ENCODE measurements at regions not wholly inside any gene's neighbourhood (a gene's known extent, or its start where the extent isn't known, plus 50 kb on each side); places are given as distances from the start of the nearest gene placed in this dataset.
"Not testable (repeated sequence)": the region's sequence is repeated elsewhere in the genome, so short reads cannot be mapped to it uniquely, and the experiment has no call there.

GRCh38 chr4:33715841-33716395 is 2528.4 kb downstream of the ARAP2 start:
- no peak for ATAC-seq
- Mint-ChIP-seq H3K4me3 (no peak overlapping the region), H3K27me3 (no peaks in the 10 kb centered on the region), H3K36me3 (ENCODE audit: low read depth) (peaks cover 2% of the 10 kb centered on the region), H3K27ac (no peak overlapping the region), H3K4me1 (no peaks in the 10 kb centered on the region)
- no peak for DNase-seq
- H3K9me3 ChIP-seq (ENCODE audit: control insufficient read depth, low read length, poor library complexity, severe bottlenecking): no peaks in the 10 kb centered on the region

GRCh38 chr4:33722254-33722653 is 2522.1 kb downstream of the ARAP2 start:
- Mint-ChIP-seq H3K27me3 (no peaks in the 10 kb centered on the region), H3K27ac (no peak overlapping the region), H3K4me1 (no peaks in the 10 kb centered on the region), H3K36me3 (ENCODE audit: low read depth) (peaks cover 2% of the 10 kb centered on the region), H3K4me3 (no peak overlapping the region)
- H3K9me3 ChIP-seq (ENCODE audit: control insufficient read depth, low read length, poor library complexity, severe bottlenecking): peaks cover 2% of the 10 kb centered on the region
- ATAC-seq (no peak), DNase-seq (no peak)

- Mint-ChIP-seq H3K27me3 (no peaks in the 10 kb centered on the region), H3K36me3 (ENCODE audit: low read depth) (no peaks in the 10 kb centered on the region), H3K4me1 (no peaks in the 10 kb centered on the region), H3K4me3 (no peak overlapping the region), H3K27ac (no peak overlapping the region)
- H3K9me3 ChIP-seq (ENCODE audit: control insufficient read depth, low read length, poor library complexity, severe bottlenecking): peaks cover 2% of the 10 kb centered on the region
- ATAC-seq (no peak), DNase-seq (no peak)
Measured at GRCh38 chr4:33722800-33723516, 2521.4 kb downstream of the ARAP2 start.

- ATAC-seq (no peak), DNase-seq (no peak)
- Mint-ChIP-seq H3K27me3 (no peaks in the 10 kb centered on the region), H3K36me3 (ENCODE audit: low read depth) (no peaks in the 10 kb centered on the region), H3K4me1 (no peaks in the 10 kb centered on the region), H3K4me3 (no peak overlapping the region), H3K27ac (no peak overlapping the region)
- H3K9me3 ChIP-seq (ENCODE audit: control insufficient read depth, low read length, poor library complexity, severe bottlenecking): peaks cover 2% of the 10 kb centered on the region
Measured at GRCh38 chr4:33724685-33725084, 2519.6 kb downstream of the ARAP2 start.

- no peaks in the 10 kb centered on the region for H3K36me3 Mint-ChIP-seq (ENCODE audit: low read depth)
- H3K27ac Mint-ChIP-seq: no peak overlapping the region
- H3K9me3 ChIP-seq (ENCODE audit: control insufficient read depth, low read length, poor library complexity, severe bottlenecking): peaks cover 2% of the 10 kb centered on the region
- ATAC-seq: no peak
- no peaks in the 10 kb centered on the region for H3K27me3 Mint-ChIP-seq
- no peak overlapping the region for H3K4me3 Mint-ChIP-seq
- no peak for DNase-seq
- H3K4me1 Mint-ChIP-seq: no peaks in the 10 kb centered on the region
Measured at GRCh38 chr4:33725861-33726260, 2518.5 kb downstream of the ARAP2 start.

GRCh38 chr4:33737726-33738125 is 2506.6 kb downstream of the ARAP2 start:
- Mint-ChIP-seq H3K27me3 (no peaks in the 10 kb centered on the region), H3K4me1 (no peaks in the 10 kb centered on the region), H3K36me3 (ENCODE audit: low read depth) (no peaks in the 10 kb centered on the region), H3K4me3 (no peak overlapping the region), H3K27ac (no peak overlapping the region)
- no peak for DNase-seq
- H3K9me3 ChIP-seq (ENCODE audit: control insufficient read depth, low read length, poor library complexity, severe bottlenecking): no peaks in the 10 kb centered on the region
- no peak for ATAC-seq

GRCh38 chr4:33739884-33740632 is 2504.3 kb downstream of the ARAP2 start:
- ATAC-seq: no peak
- H3K4me3 Mint-ChIP-seq: no peak overlapping the region
- DNase-seq: no peak

GRCh38 chr4:33740871-33741270 is 2503.4 kb downstream of the ARAP2 start:
- H3K4me1 Mint-ChIP-seq: not testable (repeated sequence)

More at GRCh38 chr4:33739884-33740632, 2504.3 kb downstream of the ARAP2 start:
- Mint-ChIP-seq H3K36me3 (ENCODE audit: low read depth) (no peaks in the 10 kb centered on the region), H3K27me3 (no peaks in the 10 kb centered on the region), H3K27ac (no peak overlapping the region), H3K4me1 (no peaks in the 10 kb centered on the region)
- no peaks in the 10 kb centered on the region for H3K9me3 ChIP-seq (ENCODE audit: control insufficient read depth, low read length, poor library complexity, severe bottlenecking)

GRCh38 chr4:33746979-33747378 is 2497.3 kb downstream of the ARAP2 start:
- H3K4me3 Mint-ChIP-seq: no peak overlapping the region
- H3K27ac Mint-ChIP-seq: no peak overlapping the region
- no peaks in the 10 kb centered on the region for H3K9me3 ChIP-seq (ENCODE audit: control insufficient read depth, low read length, poor library complexity, severe bottlenecking)
- no peaks in the 10 kb centered on the region for H3K4me1 Mint-ChIP-seq
- DNase-seq: no peak
- no peak for ATAC-seq
- no peaks in the 10 kb centered on the region for H3K27me3 Mint-ChIP-seq
- no peaks in the 10 kb centered on the region for H3K36me3 Mint-ChIP-seq (ENCODE audit: low read depth)

More at GRCh38 chr4:33740871-33741270, 2503.4 kb downstream of the ARAP2 start:
- ATAC-seq; H3K27me3 Mint-ChIP-seq; H3K9me3 ChIP-seq (ENCODE audit: control insufficient read depth, low read length, poor library complexity, severe bottlenecking); H3K36me3 Mint-ChIP-seq (ENCODE audit: low read depth); H3K27ac Mint-ChIP-seq; DNase-seq; H3K4me3 Mint-ChIP-seq: not testable (repeated sequence)

- Mint-ChIP-seq H3K4me1 (no peaks in the 10 kb centered on the region), H3K4me3 (no peak overlapping the region), H3K27me3 (no peaks in the 10 kb centered on the region), H3K27ac (no peak overlapping the region), H3K36me3 (ENCODE audit: low read depth) (no peaks in the 10 kb centered on the region)
- no peak for ATAC-seq
- no peak for DNase-seq
- H3K9me3 ChIP-seq (ENCODE audit: control insufficient read depth, low read length, poor library complexity, severe bottlenecking): no peaks in the 10 kb centered on the region
Measured at GRCh38 chr4:33751050-33751449, 2493.3 kb downstream of the ARAP2 start.

- Mint-ChIP-seq H3K27ac (no peak overlapping the region), H3K4me1 (no peaks in the 10 kb centered on the region), H3K4me3 (no peak overlapping the region), H3K36me3 (ENCODE audit: low read depth) (no peaks in the 10 kb centered on the region), H3K27me3 (no peaks in the 10 kb centered on the region)
- DNase-seq (no peak), ATAC-seq (no peak)
- H3K9me3 ChIP-seq (ENCODE audit: control insufficient read depth, low read length, poor library complexity, severe bottlenecking): no peaks in the 10 kb centered on the region
Measured at GRCh38 chr4:33772582-33772981, 2471.7 kb downstream of the ARAP2 start.

- Mint-ChIP-seq H3K27me3 (no peaks in the 10 kb centered on the region), H3K4me3 (no peak overlapping the region), H3K27ac (no peak overlapping the region), H3K36me3 (ENCODE audit: low read depth) (no peaks in the 10 kb centered on the region), H3K4me1 (no peaks in the 10 kb centered on the region)
- ATAC-seq (no peak), DNase-seq (no peak)
- no peaks in the 10 kb centered on the region for H3K9me3 ChIP-seq (ENCODE audit: control insufficient read depth, low read length, poor library complexity, severe bottlenecking)
Measured at GRCh38 chr4:33780952-33781791, 2463.1 kb downstream of the ARAP2 start.

GRCh38 chr4:33785843-33786242 is 2458.5 kb downstream of the ARAP2 start:
- H3K9me3 ChIP-seq (ENCODE audit: control insufficient read depth, low read length, poor library complexity, severe bottlenecking): no peaks in the 10 kb centered on the region
- DNase-seq (no peak), ATAC-seq (no peak)
- Mint-ChIP-seq H3K27me3 (no peaks in the 10 kb centered on the region), H3K27ac (no peak overlapping the region), H3K4me1 (no peaks in the 10 kb centered on the region), H3K4me3 (no peak overlapping the region), H3K36me3 (ENCODE audit: low read depth) (no peaks in the 10 kb centered on the region)

Measured in T-helper 17 cell (primary cell).